ENCODE measurements at regions not wholly inside any gene's neighbourhood (a gene's known extent, or its start where the extent isn't known, plus 50 kb on each side); places are given as distances from the start of the nearest gene placed in this dataset.

DNA sequence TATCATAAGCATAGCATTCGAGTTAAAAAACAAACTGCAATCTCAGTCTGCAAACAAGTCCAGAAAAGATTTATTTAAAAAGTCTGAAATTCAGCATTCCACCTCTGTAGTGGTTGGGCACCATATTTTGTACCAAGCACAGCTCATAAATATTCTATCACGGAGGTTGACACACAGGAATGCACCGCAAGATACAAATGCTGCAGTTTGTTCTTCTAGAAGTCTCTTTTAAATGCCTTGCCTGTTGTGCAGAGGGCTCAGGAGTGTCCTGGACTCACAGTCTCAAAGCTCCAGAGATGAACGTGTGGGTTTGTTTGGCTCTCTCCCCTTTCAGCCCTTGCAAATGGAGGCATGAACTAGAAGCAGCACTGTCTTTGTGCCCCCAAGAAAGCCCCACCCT, 212.4 kb upstream of the USP24 start:
- TF ChIP-seq EP300 (IDR thresholded peaks at IDR 0.05; ENCODE audit: borderline replicate concordance) (no peak), MAX (IDR thresholded peaks at IDR 0.05) (no peak)
